HPDE6-E6E7 (cell line): ENCODE measurements at regions not wholly inside any gene's neighbourhood (a gene's known extent, or its start where the extent isn't known, plus 50 kb on each side); places are given as distances from the start of the nearest gene placed in this dataset.

Source experiments
- DNase-seq: peaks from one replicate; pipeline ENCODE4 v3.0.0; 2011; ENCODE audit warnings: missing footprints; ENCODE audit errors: extremely low spot score

GRCh38 chr20:34163307-34163706 lies 51.3 kb upstream of the EIF2S2 start:
- no peak for DNase-seq

GRCh38 chr20:34164381-34164984 lies 52.4 kb upstream of the EIF2S2 start:
- no peak for DNase-seq

- DNase-seq = no peak
Observed at GRCh38 chr20:34165018-34165619, 53.1 kb upstream of the EIF2S2 start.

GRCh38 chr20:34171640-34172039 lies 59.6 kb upstream of the EIF2S2 start:
- DNase-seq = no peak

- DNase-seq = no peak
Observed at GRCh38 chr20:34172926-34173325, 60.9 kb upstream of the EIF2S2 start.

- DNase-seq = no peak
Observed at GRCh38 chr20:34175079-34175478, 63.0 kb upstream of the EIF2S2 start.

GRCh38 chr20:34175879-34176278 lies 63.8 kb upstream of the EIF2S2 start:
- DNase-seq = no peak

GRCh38 chr20:34177052-34177451 lies 64.2 kb upstream of the ASIP start:
- no peak for DNase-seq

- no peak for DNase-seq
Observed at GRCh38 chr20:34179637-34180360, 61.4 kb upstream of the ASIP start.

- no peak for DNase-seq
Observed at GRCh38 chr20:34180460-34181120, 60.6 kb upstream of the ASIP start.

GRCh38 chr20:34181484-34181883 lies 59.7 kb upstream of the ASIP start:
- no peak for DNase-seq

- DNase-seq = no peak
Observed at GRCh38 chr20:34185766-34186620, 55.2 kb upstream of the ASIP start.

GRCh38 chr20:34189572-34190163 lies 51.6 kb upstream of the ASIP start:
- DNase-seq = no peak

GRCh38 chr20:34190262-34190661 lies 51.0 kb upstream of the ASIP start:
- DNase-seq = no peak

- peak; percentile 96 for DNase-seq
Observed at GRCh38 chr20:34190679-34191090, 50.5 kb upstream of the ASIP start.
